Spleen (tissue), 11 donors: ENCODE measurements at regions not wholly inside any gene's neighbourhood (a gene's known extent, or its start where the extent isn't known, plus 50 kb on each side); places are given as distances from the start of the nearest gene placed in this dataset.

Source experiments
- DNase-seq: peaks from one replicate; pipeline ENCODE4 v3.0.0-alpha.2; 2020
- H3K27ac ChIP-seq, 8 donors: fragments of 200-600 bp; sonication (generic) in 7 of 8; 1 replicate in 4 of 8; 2 replicates in 4 of 8; pipeline versions ENCODE4 v1.5.0 to v1.8.0; 2016 to 2021; ENCODE audit warnings: inconsistent platforms in 4 of 8, mild to moderate bottlenecking in 4 of 8, moderate library complexity in 1 of 8
- H3K27me3 ChIP-seq, 7 donors: fragments of 200-600 bp; sonication (generic) in 6 of 7; replicated peaks in 1 of 7; 1 replicate in 4 of 7; 2 replicates in 3 of 7; pipeline versions ENCODE4 v1.5.0 to v1.8.0; 2016 to 2021; ENCODE audit warnings: inconsistent platforms in 3 of 7, mild to moderate bottlenecking in 1 of 7
- H3K36me3 ChIP-seq, 6 donors: fragments of 200-600 bp; sonication (generic) in 5 of 6; 1 replicate in 4 of 6; 2 replicates in 2 of 6; pipeline versions ENCODE4 v1.5.0 to v1.8.0; 2016 to 2021; ENCODE audit warnings: inconsistent platforms in 2 of 6
- H3K4me1 ChIP-seq, 6 donors: fragments of 200-600 bp; sonication (generic) in 5 of 6; 1 replicate in 3 of 6; 2 replicates in 3 of 6; pipeline versions ENCODE4 v1.5.0 to v1.8.0; 2016 to 2021; ENCODE audit warnings: inconsistent platforms in 3 of 6
- H3K4me3 ChIP-seq, 8 donors: fragments of 200-600 bp; sonication (generic) in 7 of 8; 1 replicate in 4 of 8; 2 replicates in 4 of 8; pipeline versions ENCODE4 v1.5.0 to v1.8.0; 2016 to 2021; ENCODE audit warnings: inconsistent platforms in 4 of 8, mild to moderate bottlenecking in 4 of 8, moderate library complexity in 2 of 8
- H3K9me3 ChIP-seq, 8 donors: fragments of 200-600 bp; sonication (generic) in 7 of 8; 1 replicate in 4 of 8; 2 replicates in 4 of 8; pipeline versions ENCODE4 v1.5.0 to v1.8.0; 2016 to 2021; ENCODE audit warnings: inconsistent platforms in 4 of 8
- CTCF ChIP-seq, 11 experiments: fragments of 200-600 bp in 7 of 11; fragments of 450-650 bp in 4 of 11; sonication (generic) in 4 of 11; IDR thresholded peaks in 8 of 11; conservative IDR thresholded peaks in 3 of 11; 1 replicate in 7 of 11; 2 replicates in 4 of 11; pipeline versions ENCODE4 v1.4.0 to v1.8.0; 2016 to 2021; ENCODE audit warnings: antibody characterized with exemption in 11 of 11, inconsistent platforms in 4 of 11, mild to moderate bottlenecking in 1 of 11
- POLR2A ChIP-seq, 3 donors: fragments of 450-650 bp; IDR thresholded peaks; one replicate each; pipeline ENCODE4 v1.5.1; 2017; ENCODE audit warnings: antibody characterized with exemption in 3 of 3, mild to moderate bottlenecking in 1 of 3
- POLR2AphosphoS5 ChIP-seq, 3 donors: sonication (generic); formaldehyde crosslinking; IDR thresholded peaks; one replicate each; pipeline ENCODE4 v1.5.1; 2017; ENCODE audit warnings: antibody characterized with exemption in 3 of 3
- WGBS, 5 donors: extraction: QIAGEN DNeasy Blood & Tissue Kit in 3 of 5; methylation state at CpG; one replicate each; pipeline versions ENCODE4 v1.1.5 to v1.1.7; 2013 to 2018; 5-methylcytosine and 5-hydroxymethylcytosine counted together
- intact Hi-C: fragments of 100-400 bp; cut with DNase I; formaldehyde crosslinking; loops from one replicate; pipeline ENCODE4 v1.15.0; 2023; ENCODE audit warnings: low total_unique reads
- donor health status: healthy with polysubstance abuse.
- donor health status: DM: no; HTN: no; CAD: no; lungs with moderate emphysema.
- donor health status: DM: no; HTN: no; CAD: no.
- donor health status: Bipolar disorder and iron deficiency.
- donor health status: healthy.
- donor health status: DM: no; HTN: no; CAD: no.
- donor health status: DM: yes; HTN: yes; CAD: no.

- intact Hi-C loops, result no loop called here
- no peak for TF ChIP-seq CTCF (IDR thresholded peaks at IDR 0.05 in 8 of 11, conservative IDR thresholded peaks at IDR 0.05 in 3 of 11)
- TF ChIP-seq POLR2AphosphoS5 (IDR thresholded peaks at IDR 0.05), result no peak
- no peak for TF ChIP-seq POLR2A (IDR thresholded peaks at IDR 0.05)
- H3K9me3 ChIP-seq, result no peaks in the 10 kb centered on the region
- H3K27ac ChIP-seq, result no peak overlapping the region
- WGBS, 5 donors, result 65 to 73% (median 70%) methylated on average over 3 of the region's 3 CpGs
- H3K4me3 ChIP-seq, result no peak overlapping the region
- no peaks in the 10 kb centered on the region for H3K36me3 ChIP-seq
- H3K4me1 ChIP-seq, result no peaks in the 10 kb centered on the region
- no peaks in the 10 kb centered on the region for H3K27me3 ChIP-seq
- DNase-seq, result no peak
Measured at GRCh38 chr11:92473736-92474135, 249.1 kb downstream of the FAT3 start.

GRCh38 chr11:92475316-92475715 is 250.7 kb downstream of the FAT3 start:
- Histone ChIP-seq H3K27ac (no peak overlapping the region), H3K36me3 (no peaks in the 10 kb centered on the region), H3K4me1 (no peaks in the 10 kb centered on the region), H3K4me3 (no peak overlapping the region), H3K9me3 (no peaks in the 10 kb centered on the region), H3K27me3 (no peaks in the 10 kb centered on the region)
- intact Hi-C loops, result no loop called here
- TF ChIP-seq POLR2AphosphoS5 (IDR thresholded peaks at IDR 0.05), result no peak
- TF ChIP-seq CTCF (IDR thresholded peaks at IDR 0.05 in 8 of 11, conservative IDR thresholded peaks at IDR 0.05 in 3 of 11), result no peak
- TF ChIP-seq POLR2A (IDR thresholded peaks at IDR 0.05), result no peak
- DNase-seq, result no peak

- 81 to 85% (median 82%) methylated on average over 3 of the region's 3 CpGs for WGBS, 5 donors
- DNase-seq, result no peak
- intact Hi-C loops, result no loop called here
- TF ChIP-seq POLR2A (IDR thresholded peaks at IDR 0.05) (no peak), POLR2AphosphoS5 (IDR thresholded peaks at IDR 0.05) (no peak), CTCF (IDR thresholded peaks at IDR 0.05 in 8 of 11, conservative IDR thresholded peaks at IDR 0.05 in 3 of 11) (no peak)
- Histone ChIP-seq H3K4me1 (no peaks in the 10 kb centered on the region), H3K27me3 (no peaks in the 10 kb centered on the region), H3K4me3 (no peak overlapping the region), H3K27ac (no peak overlapping the region), H3K9me3 (no peaks in the 10 kb centered on the region), H3K36me3 (no peaks in the 10 kb centered on the region)
Measured at GRCh38 chr11:92475819-92476218, 251.2 kb downstream of the FAT3 start.

- Histone ChIP-seq H3K4me1 (no peaks in the 10 kb centered on the region), H3K27me3 (no peaks in the 10 kb centered on the region), H3K9me3 (no peaks in the 10 kb centered on the region), H3K27ac (no peak overlapping the region), H3K36me3 (no peaks in the 10 kb centered on the region), H3K4me3 (no peak overlapping the region)
- 78 to 91% (median 82%) methylated on average over 3 of the region's 3 CpGs for WGBS, 5 donors
- no peak for DNase-seq
- TF ChIP-seq CTCF (IDR thresholded peaks at IDR 0.05 in 8 of 11, conservative IDR thresholded peaks at IDR 0.05 in 3 of 11) (no peak), POLR2A (IDR thresholded peaks at IDR 0.05) (no peak), POLR2AphosphoS5 (IDR thresholded peaks at IDR 0.05) (no peak)
- intact Hi-C loops, result no loop called here
Measured at GRCh38 chr11:92477686-92478085, 253.1 kb downstream of the FAT3 start.
